ENCODE measurements at regions not wholly inside any gene's neighbourhood (a gene's known extent, or its start where the extent isn't known, plus 50 kb on each side); places are given as distances from the start of the nearest gene placed in this dataset.

DNA sequence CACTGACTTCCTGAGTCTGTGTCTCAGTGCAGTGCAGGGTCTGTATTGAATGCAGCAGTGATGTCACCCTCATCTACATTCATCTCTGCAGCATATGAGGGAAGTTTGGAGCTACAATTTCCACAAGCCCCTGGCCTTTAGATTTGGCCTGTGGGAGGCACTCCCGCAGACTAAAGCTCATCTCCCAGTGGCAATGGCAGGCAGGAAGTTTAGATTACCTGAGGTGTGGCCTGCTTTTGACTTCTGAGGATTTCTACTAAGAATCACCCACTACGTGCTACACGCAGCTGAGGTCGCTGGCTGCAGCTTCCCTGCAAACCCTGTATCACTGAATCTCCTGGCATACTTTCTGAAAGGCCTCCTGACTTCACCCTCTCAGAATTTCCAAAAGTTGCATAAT lies 202.2 kb upstream of the PRKD1 start:
- 31 to 48% methylated on average over 4 of the region's 4 CpGs for WGBS, 2 donors
- DNase-seq (ENCODE audit: low spot score in 2 of 2) = no peak
- intact Hi-C loops (cut with DNase I; ENCODE audit: low total_unique reads) = no loop called here
- TF ChIP-seq, protein P1, sequence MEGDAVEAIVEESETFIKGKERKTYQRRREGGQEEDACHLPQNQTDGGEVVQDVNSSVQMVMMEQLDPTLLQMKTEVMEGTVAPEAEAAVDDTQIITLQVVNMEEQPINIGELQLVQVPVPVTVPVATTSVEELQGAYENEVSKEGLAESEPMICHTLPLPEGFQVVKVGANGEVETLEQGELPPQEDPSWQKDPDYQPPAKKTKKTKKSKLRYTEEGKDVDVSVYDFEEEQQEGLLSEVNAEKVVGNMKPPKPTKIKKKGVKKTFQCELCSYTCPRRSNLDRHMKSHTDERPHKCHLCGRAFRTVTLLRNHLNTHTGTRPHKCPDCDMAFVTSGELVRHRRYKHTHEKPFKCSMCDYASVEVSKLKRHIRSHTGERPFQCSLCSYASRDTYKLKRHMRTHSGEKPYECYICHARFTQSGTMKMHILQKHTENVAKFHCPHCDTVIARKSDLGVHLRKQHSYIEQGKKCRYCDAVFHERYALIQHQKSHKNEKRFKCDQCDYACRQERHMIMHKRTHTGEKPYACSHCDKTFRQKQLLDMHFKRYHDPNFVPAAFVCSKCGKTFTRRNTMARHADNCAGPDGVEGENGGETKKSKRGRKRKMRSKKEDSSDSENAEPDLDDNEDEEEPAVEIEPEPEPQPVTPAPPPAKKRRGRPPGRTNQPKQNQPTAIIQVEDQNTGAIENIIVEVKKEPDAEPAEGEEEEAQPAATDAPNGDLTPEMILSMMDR (IDR thresholded peaks at IDR 0.05) = no peak
- TF ChIP-seq POLR2A (IDR thresholded peaks at IDR 0.05) = no peak
- no peak overlapping the region for H3K4me3 ChIP-seq (ENCODE audit: low read depth, poor library complexity, severe bottlenecking)

DNA sequence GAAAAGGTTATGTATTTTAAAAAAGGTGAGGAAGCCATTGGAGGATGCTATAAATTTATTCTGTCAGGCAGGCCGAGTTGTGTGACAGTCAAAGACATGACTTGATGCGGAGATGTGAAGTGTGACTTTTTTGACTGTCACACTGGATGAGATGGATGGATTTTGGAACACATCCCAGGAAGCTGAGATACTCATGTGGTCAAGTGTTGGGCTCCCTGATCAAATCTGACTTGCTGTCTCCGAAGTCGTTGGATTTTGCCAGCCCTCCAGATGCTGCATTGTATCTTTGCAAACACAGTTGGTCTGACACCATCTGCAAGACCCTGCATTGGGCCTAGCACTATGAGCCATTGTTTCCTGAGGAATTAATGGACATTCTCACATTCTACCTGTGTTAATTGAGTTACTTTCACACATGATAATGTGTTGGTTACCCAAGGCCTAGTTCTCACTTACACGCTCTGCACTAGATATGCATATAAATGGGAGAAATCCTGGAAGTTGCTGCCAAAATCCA lies 204.0 kb upstream of the PRKD1 start:
- intact Hi-C loops (cut with DNase I; ENCODE audit: low total_unique reads) = no loop called here
- H3K4me3 ChIP-seq (ENCODE audit: low read depth, poor library complexity, severe bottlenecking) = no peak overlapping the region
- TF ChIP-seq POLR2A (IDR thresholded peaks at IDR 0.05) = no peak
- TF ChIP-seq, protein P1 (IDR thresholded peaks at IDR 0.05) = no peak
- no peak for DNase-seq (ENCODE audit: low spot score in 2 of 2)
- 79 to 81% methylated on average over 5 of the region's 5 CpGs for WGBS, 2 donors

DNA sequence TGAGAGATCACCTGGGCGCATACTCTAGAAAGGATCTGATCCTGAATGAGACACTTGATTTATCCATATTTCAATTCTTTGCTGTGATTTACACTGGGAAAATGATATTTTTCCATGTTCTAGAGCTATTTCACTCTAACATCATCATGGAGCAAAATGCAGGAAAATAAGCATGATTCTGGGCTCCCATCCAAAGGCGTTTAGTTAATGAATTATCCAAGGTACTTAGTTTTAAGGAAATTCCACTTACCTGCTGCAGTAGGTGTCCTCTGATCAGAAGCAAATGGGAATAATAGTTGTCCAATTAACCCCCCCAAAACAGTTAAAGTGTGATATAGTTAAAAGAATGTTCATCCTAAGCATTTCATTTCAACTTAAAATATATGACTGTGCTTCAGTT lies 204.5 kb upstream of the PRKD1 start:
- no peak overlapping the region for H3K4me3 ChIP-seq (ENCODE audit: low read depth, poor library complexity, severe bottlenecking)
- DNase-seq (ENCODE audit: low spot score in 2 of 2) = no peak
- intact Hi-C loops (cut with DNase I; ENCODE audit: low total_unique reads) = no loop called here
- WGBS, 2 donors = 75 to 78% methylated on average over 2 of the region's 2 CpGs
- TF ChIP-seq, protein P1 (IDR thresholded peaks at IDR 0.05) = no peak
- TF ChIP-seq POLR2A (IDR thresholded peaks at IDR 0.05) = no peak

DNA sequence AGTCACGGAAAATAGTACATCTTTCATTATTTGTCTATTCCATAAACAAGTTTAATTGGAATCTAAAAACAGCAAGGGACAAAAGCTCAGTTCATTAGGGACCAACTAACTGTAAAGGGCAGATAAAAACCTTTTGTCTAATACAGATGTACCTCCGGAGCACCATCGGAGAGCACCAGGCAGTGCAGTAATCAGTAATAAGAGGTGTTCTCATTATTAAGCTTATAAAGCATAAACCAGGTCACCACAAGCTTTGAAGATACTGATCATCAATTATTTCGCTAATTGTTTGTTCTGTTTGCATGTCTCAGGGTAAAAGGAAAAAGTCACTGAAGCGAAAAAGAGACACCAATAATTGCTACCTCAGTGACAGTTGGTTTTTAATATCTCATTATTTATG lies 207.3 kb upstream of the PRKD1 start:
- TF ChIP-seq, protein P1 (IDR thresholded peaks at IDR 0.05) = no peak
- TF ChIP-seq POLR2A (IDR thresholded peaks at IDR 0.05) = no peak
- no peak for DNase-seq (ENCODE audit: low spot score in 2 of 2)
- no peak overlapping the region for H3K4me3 ChIP-seq (ENCODE audit: low read depth, poor library complexity, severe bottlenecking)
- WGBS, 2 donors = 87 to 90% methylated on average over 5 of the region's 5 CpGs
- intact Hi-C loops (cut with DNase I; ENCODE audit: low total_unique reads) = no loop called here

DNA sequence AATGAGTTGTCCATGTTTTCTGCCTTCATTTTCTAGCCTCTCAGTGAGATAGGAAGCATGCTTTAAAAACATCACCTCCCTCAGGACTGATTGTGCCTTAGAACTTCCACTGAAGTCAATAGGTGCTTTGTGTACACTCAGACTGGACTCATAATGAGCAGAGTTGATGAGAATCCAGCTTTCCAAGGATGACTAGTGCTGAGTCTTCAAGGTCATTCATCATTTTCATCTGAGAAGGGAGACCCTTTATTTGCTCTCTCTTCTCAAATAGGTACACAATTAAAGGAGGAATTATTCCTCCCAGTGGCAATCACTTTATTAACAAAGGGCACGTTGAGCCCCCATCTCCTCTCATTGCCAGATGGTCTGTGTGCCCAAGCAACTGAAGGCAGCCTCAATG lies 210.9 kb upstream of the PRKD1 start:
- intact Hi-C loops (cut with DNase I; ENCODE audit: low total_unique reads) = no loop called here
- no peak overlapping the region for H3K4me3 ChIP-seq (ENCODE audit: low read depth, poor library complexity, severe bottlenecking)
- no peak for DNase-seq (ENCODE audit: low spot score in 2 of 2)
- TF ChIP-seq, protein P1 (IDR thresholded peaks at IDR 0.05) = no peak
- TF ChIP-seq POLR2A (IDR thresholded peaks at IDR 0.05) = no peak
- 71 to 84% methylated on average over 1 of the region's 1 CpG for WGBS, 2 donors

DNA sequence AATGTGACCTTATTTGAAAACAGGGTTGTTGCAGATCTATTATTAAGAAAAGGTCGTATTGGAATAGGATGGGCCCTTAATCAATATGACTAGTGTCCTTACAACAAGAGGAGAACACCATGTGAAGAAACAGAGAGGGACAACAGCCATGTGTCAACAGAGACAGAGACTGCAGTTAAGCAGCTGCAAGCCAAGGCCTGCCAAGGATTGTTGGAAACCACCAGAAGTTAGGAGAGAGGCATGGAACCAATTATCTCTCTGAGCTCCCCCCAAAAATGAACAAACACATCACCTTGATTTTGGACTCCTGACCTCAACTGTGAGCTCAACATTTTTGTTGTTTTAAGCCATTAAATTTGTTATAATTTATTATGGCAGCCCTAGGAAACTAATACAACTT lies 214.6 kb upstream of the PRKD1 start:
- 59 to 61% methylated on average over 1 of the region's 1 CpG for whole genome bisulfite sequencing, 2 donors
- intact Hi-C loops (cut with DNase I; ENCODE audit: low total_unique reads) = no loop called here
- TF ChIP-seq POLR2A (IDR thresholded peaks at IDR 0.05) = no peak
- TF ChIP-seq, protein P1 (IDR thresholded peaks at IDR 0.05) = no peak
- no peak overlapping the region for H3K4me3 ChIP-seq (ENCODE audit: low read depth, poor library complexity, severe bottlenecking)
- DNase-seq (ENCODE audit: low spot score in 2 of 2) = peak in 1 of 2 donors; percentile 31

Measured in lower leg skin (tissue), 4 donors.